A549 (cell line): ENCODE measurements at regions not wholly inside any gene's neighbourhood (a gene's known extent, or its start where the extent isn't known, plus 50 kb on each side); places are given as distances from the start of the nearest gene placed in this dataset.

Source experiments
- CTCF ChIP-seq: fragments of >200 bp; sonication (Bioruptor Twin); formaldehyde crosslinking; IDR thresholded peaks from 3 replicates; pipeline ENCODE4 v1.5.1; 2016
- RNF2 ChIP-seq: fragments of 200-600 bp; sonication (generic); IDR thresholded peaks from 2 replicates; pipeline ENCODE4 v1.6.1; 2016; ENCODE audit warnings: low read depth, mild to moderate bottlenecking, antibody characterized with exemption, moderate library complexity, borderline replicate concordance

- TF ChIP-seq CTCF (no peak), RNF2 (no peak)
Measured at GRCh38 chr12:5217936-5218335, 174.3 kb downstream of the KCNA5 start.
